SK-N-SH (cell line): ENCODE measurements at regions not wholly inside any gene's neighbourhood (a gene's known extent, or its start where the extent isn't known, plus 50 kb on each side); places are given as distances from the start of the nearest gene placed in this dataset.
"Not testable (repeated sequence)": the region's sequence is repeated elsewhere in the genome, so short reads cannot be mapped to it uniquely, and the experiment has no call there.

ENCODE experiments used
- CTCF ChIA-PET: fragments of 300-600, 350-600 bp; formaldehyde crosslinking; extraction: SDS; loops from one replicate; lab custom pipeline; 2021; lab: Yijun Ruan, JAX
- POLR2A ChIA-PET: fragments of 350-600 bp; sonication (Branson Sonifier 250); formaldehyde crosslinking; extraction: SDS; loops from one replicate; lab custom pipeline; 2020; ENCODE audit warnings: antibody characterized with exemption, inconsistent platforms; lab: Yijun Ruan, JAX
- DNase-seq: peaks from one replicate; pipeline ENCODE4 v3.0.0; 2012
- H2AFZ ChIP-seq: fragments of 200-600 bp; sonication (generic); 2 replicates; pipeline ENCODE4 v1.8.1; 2016; ENCODE audit warnings: antibody characterized with exemption, mild to moderate bottlenecking, low read depth
- H3F3A ChIP-seq: fragments of 200-600 bp; sonication (generic); replicated peaks from 2 replicates; pipeline ENCODE3; 2016; ENCODE audit warnings: antibody characterized with exemption, mild to moderate bottlenecking; ENCODE audit not compliant: insufficient read depth
- H3K27ac ChIP-seq, 2 experiments: fragments of 200-500 bp in 1 of 2; fragments of 200-600 bp in 1 of 2; sonication (Bioruptor generic) in 1 of 2; sonication (generic), shearing (Covaris generic) in 1 of 2; 2 replicates each; pipeline versions ENCODE4 v1.5.1 to v1.6.1; 2014 to 2016; ENCODE audit warnings: low read depth in 2 of 2, inconsistent platforms in 1 of 2, low read length in 1 of 2, mild to moderate bottlenecking in 1 of 2, mixed read lengths in 1 of 2
- H3K27me3 ChIP-seq: fragments of 200-600 bp; sonication (generic), shearing (Covaris generic); 2 replicates; pipeline ENCODE4 v1.6.1; 2016; ENCODE audit warnings: mixed run types; ENCODE audit not compliant: insufficient read depth
- H3K36me3 ChIP-seq, 2 experiments: fragments of 200-500 bp in 1 of 2; fragments of 200-600 bp in 1 of 2; sonication (Bioruptor generic) in 1 of 2; sonication (generic) in 1 of 2; replicated peaks in 1 of 2; 2 replicates each; pipeline versions ENCODE3 to v1.5.1; 2014 to 2016; ENCODE audit warnings: low read length in 1 of 2, mild to moderate bottlenecking in 1 of 2; ENCODE audit not compliant: insufficient read depth in 2 of 2, control insufficient read depth in 1 of 2
- H3K4me1 ChIP-seq, 2 experiments: fragments of 200-500 bp in 1 of 2; fragments of 200-600 bp in 1 of 2; sonication (Bioruptor generic) in 1 of 2; sonication (generic), shearing (Covaris generic) in 1 of 2; 2 replicates each; pipeline versions ENCODE4 v1.5.1 to v1.6.1; 2014 to 2016; ENCODE audit warnings: low read depth in 1 of 2, low read length in 1 of 2, mixed run types in 1 of 2; ENCODE audit not compliant: insufficient read depth in 2 of 2, control insufficient read depth in 1 of 2
- H3K4me2 ChIP-seq: fragments of 200-600 bp; sonication (generic), shearing (Covaris generic); 2 replicates; pipeline ENCODE4 v1.6.1; 2017; ENCODE audit warnings: mixed run types
- H3K4me3 ChIP-seq, 2 experiments: fragments of 200-500 bp in 1 of 2; fragments of 200-600 bp in 1 of 2; sonication (Bioruptor generic) in 1 of 2; sonication (generic), shearing (Covaris generic) in 1 of 2; 2 replicates each; pipeline versions ENCODE4 v1.5.1 to v1.8.1; 2014 to 2016; ENCODE audit warnings: low read depth in 2 of 2, inconsistent platforms in 1 of 2, low read length in 1 of 2, mild to moderate bottlenecking in 1 of 2, mixed read lengths in 1 of 2, moderate library complexity in 1 of 2
- H3K79me2 ChIP-seq: fragments of 200-600 bp; sonication (generic); 2 replicates; pipeline ENCODE4 v1.8.1; 2017; ENCODE audit warnings: mild to moderate bottlenecking; ENCODE audit not compliant: insufficient read depth
- H3K9ac ChIP-seq: fragments of 200-600 bp; sonication (generic); 2 replicates; pipeline ENCODE4 v1.6.1; 2017; ENCODE audit warnings: mixed run types
- H3K9me2 ChIP-seq: fragments of 200-600 bp; sonication (generic); 2 replicates; pipeline ENCODE4 v1.6.1; 2017; ENCODE audit warnings: mixed run types
- H3K9me3 ChIP-seq: fragments of 200-600 bp; sonication (generic); 2 replicates; pipeline ENCODE4 v1.6.1; 2017; ENCODE audit warnings: mixed run types, mild to moderate bottlenecking, moderate library complexity
- H4K20me1 ChIP-seq: fragments of 200-600 bp; sonication (generic); 2 replicates; pipeline ENCODE4 v1.6.1; 2017; ENCODE audit warnings: mild to moderate bottlenecking, mixed run types; ENCODE audit not compliant: insufficient read depth
- CHD2 ChIP-seq: fragments of 150-350 bp; IDR thresholded peaks from 2 replicates; pipeline ENCODE4 v1.6.1; 2018; ENCODE audit warnings: low read length; ENCODE audit not compliant: partially characterized antibody
- ELF1 ChIP-seq: IDR thresholded peaks from 2 replicates; pipeline ENCODE4 v1.4.0; 2012
- EP300 ChIP-seq, 2 experiments: IDR thresholded peaks; 2 replicates each; pipeline versions ENCODE4 v1.4.0 to v1.6.1; 2012; ENCODE audit warnings: borderline replicate concordance in 1 of 2, low read depth in 1 of 2, low read length in 1 of 2
- EZH2phosphoT487 ChIP-seq: fragments of 200-600 bp; sonication (generic); IDR thresholded peaks from 2 replicates; pipeline ENCODE4 v1.6.1; 2017; ENCODE audit warnings: low read depth, mixed run types, mild to moderate bottlenecking, antibody characterized with exemption, moderate library complexity, borderline replicate concordance
- FOXJ3 ChIP-seq: sonication (generic); formaldehyde crosslinking; IDR thresholded peaks from 2 replicates; pipeline ENCODE4 v1.5.1; 2020; ENCODE audit warnings: mild to moderate bottlenecking, missing genetic modification reagents
- GABPA ChIP-seq: IDR thresholded peaks from 2 replicates; pipeline ENCODE4 v1.4.0; 2012; ENCODE audit warnings: low read depth, mild to moderate bottlenecking
- JUND ChIP-seq: IDR thresholded peaks from 2 replicates; pipeline ENCODE4 v1.4.0; 2012
- MXI1 ChIP-seq: IDR thresholded peaks from 2 replicates; pipeline ENCODE4 v1.6.1; 2012; ENCODE audit warnings: mild to moderate bottlenecking, low read depth, low read length, improper control_type of control experiment
- NFIC ChIP-seq: IDR thresholded peaks from 2 replicates; pipeline ENCODE4 v1.4.0; 2012; ENCODE audit warnings: borderline replicate concordance
- RAD21 ChIP-seq: IDR thresholded peaks from 2 replicates; pipeline ENCODE4 v1.6.1; 2012; ENCODE audit warnings: mild to moderate bottlenecking, low read length
- RFX5 ChIP-seq: IDR thresholded peaks from 2 replicates; pipeline ENCODE4 v1.6.1; 2012; ENCODE audit warnings: mild to moderate bottlenecking, improper control_type of control experiment, low read length
- SIN3A ChIP-seq: IDR thresholded peaks from 2 replicates; pipeline ENCODE4 v1.6.1; 2012; ENCODE audit warnings: low read depth, mild to moderate bottlenecking, low read length, moderate library complexity, borderline replicate concordance
- TCF12 ChIP-seq: IDR thresholded peaks from 2 replicates; pipeline ENCODE4 v1.4.0; 2012
- TEAD4 ChIP-seq: IDR thresholded peaks from 2 replicates; pipeline ENCODE4 v1.4.0; 2012; ENCODE audit warnings: mild to moderate bottlenecking, borderline replicate concordance; ENCODE audit not compliant: insufficient read depth
- YY1 ChIP-seq: IDR thresholded peaks from 2 replicates; pipeline ENCODE4 v1.4.0; 2012; ENCODE audit warnings: low read depth, mild to moderate bottlenecking
- WGBS: methylation state at CpG from one replicate; pipeline ENCODE4 v1.1.6; 2017; ENCODE audit warnings: low lambda C conversion rate; 5-methylcytosine and 5-hydroxymethylcytosine counted together
- TF ChIP-seq, protein P1 (sequence below): IDR thresholded peaks from 2 replicates; pipeline ENCODE4 v1.4.0; 2012; ENCODE audit warnings: low read depth, borderline replicate concordance
- TF ChIP-seq, protein P2 (sequence below): IDR thresholded peaks from 2 replicates; pipeline ENCODE4; 2012
- TF ChIP-seq, protein P3 (sequence below): IDR thresholded peaks from 2 replicates; pipeline ENCODE4 v1.4.0; 2012; ENCODE audit warnings: low read depth, borderline replicate concordance
- TF ChIP-seq, protein P4 (sequence below): IDR thresholded peaks from 2 replicates; pipeline ENCODE4 v1.4.0; 2012; ENCODE audit warnings: low read depth
- TF ChIP-seq, protein P5 (sequence below): fragments of 150-350 bp; IDR thresholded peaks from 2 replicates; pipeline ENCODE4 v1.6.1; 2017; ENCODE audit warnings: antibody characterized with exemption, low read length, low read depth, borderline replicate concordance

DNA sequence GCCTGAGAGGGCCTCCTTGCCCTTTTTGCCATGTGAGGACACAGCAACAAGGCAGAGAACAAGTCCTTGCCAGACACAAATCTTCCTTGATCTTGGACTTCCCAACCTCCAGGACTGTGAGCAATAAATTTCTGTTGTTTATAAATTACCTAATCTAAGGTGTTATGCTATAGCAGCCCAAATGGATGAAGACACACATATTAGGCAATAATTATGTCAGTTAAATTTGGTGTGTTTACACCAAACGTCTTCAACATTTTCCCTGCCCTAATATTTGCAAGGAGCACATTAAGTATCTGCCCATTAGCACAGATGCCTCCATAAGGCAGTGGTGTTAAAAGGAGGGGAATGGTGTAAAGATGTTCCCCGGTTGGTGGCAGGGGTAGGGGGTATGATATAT lies 94.8 kb downstream of the ETS2 start:
- Histone ChIP-seq H3K27me3 (no peaks in the 10 kb centered on the region), H2AFZ (no peak overlapping the region), H3K9me2 (no peaks in the 10 kb centered on the region), H3K79me2 (no peaks in the 10 kb centered on the region)
- CTCF ChIA-PET, result no interaction called here
- no peak for TF ChIP-seq EP300 (IDR thresholded peaks at IDR 0.05; ENCODE audit: borderline replicate concordance in 1 of 2, low read depth in 1 of 2, low read length in 1 of 2)
- no peak for TF ChIP-seq FOXJ3 (CRISPR knock-in tag)
- TF ChIP-seq GABPA, result no peak
- TF ChIP-seq, protein P1, sequence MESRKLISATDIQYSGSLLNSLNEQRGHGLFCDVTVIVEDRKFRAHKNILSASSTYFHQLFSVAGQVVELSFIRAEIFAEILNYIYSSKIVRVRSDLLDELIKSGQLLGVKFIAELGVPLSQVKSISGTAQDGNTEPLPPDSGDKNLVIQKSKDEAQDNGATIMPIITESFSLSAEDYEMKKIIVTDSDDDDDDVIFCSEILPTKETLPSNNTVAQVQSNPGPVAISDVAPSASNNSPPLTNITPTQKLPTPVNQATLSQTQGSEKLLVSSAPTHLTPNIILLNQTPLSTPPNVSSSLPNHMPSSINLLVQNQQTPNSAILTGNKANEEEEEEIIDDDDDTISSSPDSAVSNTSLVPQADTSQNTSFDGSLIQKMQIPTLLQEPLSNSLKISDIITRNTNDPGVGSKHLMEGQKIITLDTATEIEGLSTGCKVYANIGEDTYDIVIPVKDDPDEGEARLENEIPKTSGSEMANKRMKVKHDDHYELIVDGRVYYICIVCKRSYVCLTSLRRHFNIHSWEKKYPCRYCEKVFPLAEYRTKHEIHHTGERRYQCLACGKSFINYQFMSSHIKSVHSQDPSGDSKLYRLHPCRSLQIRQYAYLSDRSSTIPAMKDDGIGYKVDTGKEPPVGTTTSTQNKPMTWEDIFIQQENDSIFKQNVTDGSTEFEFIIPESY, result no peak
- TF ChIP-seq, protein P2, sequence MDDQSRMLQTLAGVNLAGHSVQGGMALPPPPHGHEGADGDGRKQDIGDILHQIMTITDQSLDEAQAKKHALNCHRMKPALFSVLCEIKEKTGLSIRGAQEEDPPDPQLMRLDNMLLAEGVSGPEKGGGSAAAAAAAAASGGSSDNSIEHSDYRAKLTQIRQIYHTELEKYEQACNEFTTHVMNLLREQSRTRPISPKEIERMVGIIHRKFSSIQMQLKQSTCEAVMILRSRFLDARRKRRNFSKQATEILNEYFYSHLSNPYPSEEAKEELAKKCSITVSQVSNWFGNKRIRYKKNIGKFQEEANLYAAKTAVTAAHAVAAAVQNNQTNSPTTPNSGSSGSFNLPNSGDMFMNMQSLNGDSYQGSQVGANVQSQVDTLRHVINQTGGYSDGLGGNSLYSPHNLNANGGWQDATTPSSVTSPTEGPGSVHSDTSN, result no peak
- no peak for TF ChIP-seq ELF1
- TF ChIP-seq RAD21, result no peak
- TF ChIP-seq MXI1, result no peak
- TF ChIP-seq RFX5, result no peak
- TF ChIP-seq, protein P3, sequence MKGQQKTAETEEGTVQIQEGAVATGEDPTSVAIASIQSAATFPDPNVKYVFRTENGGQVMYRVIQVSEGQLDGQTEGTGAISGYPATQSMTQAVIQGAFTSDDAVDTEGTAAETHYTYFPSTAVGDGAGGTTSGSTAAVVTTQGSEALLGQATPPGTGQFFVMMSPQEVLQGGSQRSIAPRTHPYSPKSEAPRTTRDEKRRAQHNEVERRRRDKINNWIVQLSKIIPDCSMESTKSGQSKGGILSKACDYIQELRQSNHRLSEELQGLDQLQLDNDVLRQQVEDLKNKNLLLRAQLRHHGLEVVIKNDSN, result no peak
- no peak for TF ChIP-seq CHD2
- TF ChIP-seq NFIC, result no peak
- TF ChIP-seq EZH2phosphoT487, result no peak
- no peak for TF ChIP-seq SIN3A
- no peak for TF ChIP-seq JUND
- TF ChIP-seq, protein P4, sequence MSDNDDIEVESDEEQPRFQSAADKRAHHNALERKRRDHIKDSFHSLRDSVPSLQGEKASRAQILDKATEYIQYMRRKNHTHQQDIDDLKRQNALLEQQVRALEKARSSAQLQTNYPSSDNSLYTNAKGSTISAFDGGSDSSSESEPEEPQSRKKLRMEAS, result no peak
- TF ChIP-seq TEAD4, result no peak
- TF ChIP-seq YY1, result no peak
- TF ChIP-seq, protein P5, sequence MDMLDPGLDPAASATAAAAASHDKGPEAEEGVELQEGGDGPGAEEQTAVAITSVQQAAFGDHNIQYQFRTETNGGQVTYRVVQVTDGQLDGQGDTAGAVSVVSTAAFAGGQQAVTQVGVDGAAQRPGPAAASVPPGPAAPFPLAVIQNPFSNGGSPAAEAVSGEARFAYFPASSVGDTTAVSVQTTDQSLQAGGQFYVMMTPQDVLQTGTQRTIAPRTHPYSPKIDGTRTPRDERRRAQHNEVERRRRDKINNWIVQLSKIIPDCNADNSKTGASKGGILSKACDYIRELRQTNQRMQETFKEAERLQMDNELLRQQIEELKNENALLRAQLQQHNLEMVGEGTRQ, result no peak
- TF ChIP-seq TCF12, result no peak
- TF ChIP-seq, all 33 proteins: peak for 0
- no peak for DNase-seq
- Histone ChIP-seq H3K4me2 (no peak overlapping the region), H3K4me3 (no peak overlapping the region), H3K4me1 (no peaks in the 10 kb centered on the region), H3K9me3 (no peaks in the 10 kb centered on the region), H4K20me1 (no peaks in the 10 kb centered on the region), H3K27ac (no peak overlapping the region), H3F3A (no peaks in the 10 kb centered on the region), H3K36me3 (no peaks in the 10 kb centered on the region), H3K9ac (no peak overlapping the region)
- WGBS, result 45% methylated on average over 2 of the region's 2 CpGs
- POLR2A ChIA-PET, result no interaction called here

- WGBS, result 62% methylated on average over 6 of the region's 6 CpGs
These were observed 94.3 kb downstream of the ETS2 start for GRCh38 chr21:38899985-38900384.

More at GRCh38 chr21:38899985-38900384, 94.3 kb downstream of the ETS2 start:
- H3K4me1 ChIP-seq, H3K36me3 ChIP-seq, CTCF ChIA-PET, H3K27ac ChIP-seq, H3K4me2 ChIP-seq, H3K27me3 ChIP-seq, H2AFZ ChIP-seq, H3K79me2 ChIP-seq, H3K4me3 ChIP-seq, H4K20me1 ChIP-seq, H3K9me3 ChIP-seq, DNase-seq, POLR2A ChIA-PET, H3F3A ChIP-seq, H3K9ac ChIP-seq, H3K9me2 ChIP-seq: not testable (repeated sequence)
